Activated T-cell treated with anti-CD3 and anti-CD28 coated beads for 4 hours (primary cell): ENCODE measurements at regions not wholly inside any gene's neighbourhood (a gene's known extent, or its start where the extent isn't known, plus 50 kb on each side); places are given as distances from the start of the nearest gene placed in this dataset.
"Not testable (repeated sequence)": the region's sequence is repeated elsewhere in the genome, so short reads cannot be mapped to it uniquely, and the experiment has no call there.

Experiments used
- DNase-seq: peaks from one replicate; pipeline ENCODE4 v3.0.0-alpha.2; 2020

GRCh38 chr4:67412153-67412712 is 133.1 kb downstream of the CENPC start:
- DNase-seq, result not testable (repeated sequence)

- DNase-seq, result no peak
Observed at GRCh38 chr4:67403342-67403741, 142.0 kb downstream of the CENPC start.

GRCh38 chr4:67401902-67402301 is 143.4 kb downstream of the CENPC start:
- DNase-seq, result no peak

- DNase-seq, result no peak
Observed at GRCh38 chr4:67397931-67398330, 147.4 kb downstream of the CENPC start.

GRCh38 chr4:67397031-67397430 is 148.3 kb downstream of the CENPC start:
- DNase-seq, result no peak

- DNase-seq, result no peak
Observed at GRCh38 chr4:67396008-67396407, 149.3 kb downstream of the CENPC start.

- DNase-seq, result no peak
Observed at GRCh38 chr4:67394879-67395278, 150.4 kb downstream of the CENPC start.

- DNase-seq, result no peak
Observed at GRCh38 chr4:67393699-67394281, 151.5 kb downstream of the CENPC start.

GRCh38 chr4:67393007-67393406 is 152.3 kb downstream of the CENPC start:
- DNase-seq, result no peak

GRCh38 chr4:67381406-67381804 is 163.9 kb downstream of the CENPC start:
- not testable (repeated sequence) for DNase-seq

GRCh38 chr4:67380702-67381405 is 164.4 kb downstream of the CENPC start:
- DNase-seq, result not testable (repeated sequence)

- no peak for DNase-seq
Observed at GRCh38 chr4:67380154-67380553, 165.1 kb downstream of the CENPC start.

GRCh38 chr4:67375291-67375690 is 170.0 kb downstream of the CENPC start:
- DNase-seq, result no peak

- DNase-seq, result no peak
Observed at GRCh38 chr4:67371615-67372014, 173.7 kb downstream of the CENPC start.

GRCh38 chr4:67366311-67366861 is 178.9 kb downstream of the CENPC start:
- no peak for DNase-seq

- no peak for DNase-seq
Observed at GRCh38 chr4:67365661-67366245, 179.6 kb downstream of the CENPC start.

- no peak for DNase-seq
Observed at GRCh38 chr4:67355806-67356205, 189.5 kb downstream of the CENPC start.

- no peak for DNase-seq
Observed at GRCh38 chr4:67346654-67347053, 198.6 kb downstream of the CENPC start.

- DNase-seq, result no peak
Observed at GRCh38 chr4:67344594-67345380, 200.5 kb downstream of the CENPC start.

- DNase-seq, result no peak
Observed at GRCh38 chr4:67343199-67343598, 202.1 kb downstream of the CENPC start.

GRCh38 chr4:67342291-67342690 is 203.0 kb downstream of the CENPC start:
- no peak for DNase-seq

GRCh38 chr4:67333664-67334063 is 211.6 kb downstream of the CENPC start:
- no peak for DNase-seq

GRCh38 chr4:67332627-67333026 is 212.7 kb downstream of the CENPC start:
- no peak for DNase-seq
